Panc1 (cell line): ENCODE measurements at regions not wholly inside any gene's neighbourhood (a gene's known extent, or its start where the extent isn't known, plus 50 kb on each side); places are given as distances from the start of the nearest gene placed in this dataset.

Source experiments
- ATAC-seq: fragments of 200-7000 bp; cut with Tn5 transposase; 2 replicates; pipeline ENCODE4 v1.9.1; 2020; ENCODE audit warnings: mild to moderate bottlenecking, moderate library complexity
- BruUV-seq: library from RNA; stranded (reverse); fragments of 400-500 nt; replicated peaks from 2 replicates; lab custom pipeline; 2021; lab: Mats Ljungman, UMichigan
- CTCF ChIA-PET: fragments of 300-600 bp; sonication (Branson Sonifier 250); formaldehyde crosslinking; loops from one replicate; lab custom pipeline; 2022; ENCODE audit warnings: antibody characterized with exemption; lab: Charles Lee
- POLR2A ChIA-PET: fragments of 300-600 bp; sonication (Branson Sonifier 250); formaldehyde crosslinking; loops from one replicate; lab custom pipeline; 2022; ENCODE audit warnings: antibody characterized with exemption; lab: Charles Lee
- DNase-seq: peaks from one replicate; pipeline ENCODE4 v3.0.0-alpha.2; 2010; ENCODE audit warnings: low read depth, low spot score
- H3K27ac ChIP-seq: 2 replicates; pipeline ENCODE4 v1.5.1; 2011; ENCODE audit warnings: mild to moderate bottlenecking, low read length, inconsistent platforms
- H3K27me3 ChIP-seq: fragments of 200-500 bp; sonication (Bioruptor generic); 2 replicates; pipeline ENCODE4 v1.6.0; 2014; ENCODE audit warnings: low read length, inconsistent platforms; ENCODE audit not compliant: control insufficient read depth, insufficient read depth
- H3K36me3 ChIP-seq: fragments of 200-500 bp; sonication (Bioruptor generic); 2 replicates; pipeline ENCODE4 v1.5.1; 2014; ENCODE audit warnings: inconsistent platforms, mild to moderate bottlenecking, low read length, moderate library complexity; ENCODE audit not compliant: control insufficient read depth, insufficient read depth
- H3K4me1 ChIP-seq: 2 replicates; pipeline ENCODE4 v1.5.1; 2011; ENCODE audit warnings: inconsistent platforms, mild to moderate bottlenecking, low read length, moderate library complexity; ENCODE audit not compliant: control insufficient read depth, insufficient read depth
- H3K4me3 ChIP-seq, 2 experiments: 2 replicates each; pipeline ENCODE4 v1.5.1; 2011 to 2012; ENCODE audit warnings: low read depth in 2 of 2, low read length in 2 of 2, mild to moderate bottlenecking in 2 of 2, inconsistent platforms in 1 of 2, moderate library complexity in 1 of 2
- H3K9me3 ChIP-seq: fragments of 200-500 bp; sonication (Bioruptor generic); 2 replicates; pipeline ENCODE4 v1.5.1; 2014; ENCODE audit warnings: low read depth, mild to moderate bottlenecking, inconsistent platforms, low read length, moderate library complexity; ENCODE audit not compliant: control insufficient read depth, insufficient read depth
- POLR2AphosphoS5 ChIP-seq: IDR thresholded peaks from 2 replicates; pipeline ENCODE4 v1.6.1; 2012; ENCODE audit warnings: mild to moderate bottlenecking, low read depth, low read length, moderate library complexity
- SIN3A ChIP-seq: IDR thresholded peaks from 2 replicates; pipeline ENCODE4 v1.6.1; 2012; ENCODE audit warnings: low read depth, mild to moderate bottlenecking, low read length, moderate library complexity, borderline replicate concordance; ENCODE audit not compliant: insufficient read depth
- TCF7L2 ChIP-seq: IDR thresholded peaks from 2 replicates; pipeline ENCODE4 v1.6.1; 2011; ENCODE audit warnings: mild to moderate bottlenecking, low read depth, low read length, inconsistent platforms
- in situ Hi-C: cut with HindIII; loops from 2 replicates; pipeline ENCODE4 v1.10.0; 2016; ENCODE audit warnings: low sequenced_read_pairs, low pct_unique_long_range_greater_than_20kb
- intact Hi-C: fragments of 100-400 bp; cut with micrococcal nuclease; formaldehyde crosslinking; loops from one replicate; pipeline ENCODE4 v1.10.0; 2022; ENCODE audit not compliant: unreplicated experiment
- TF ChIP-seq, protein P1 (sequence below): fragments of 450-650 bp; IDR thresholded peaks from 2 replicates; pipeline ENCODE4 v1.5.1; 2017; ENCODE audit warnings: mild to moderate bottlenecking
- TF ChIP-seq, protein P2 (sequence below), 2 experiments: IDR thresholded peaks; 2 replicates each; pipeline ENCODE4 v1.6.1; 2011 to 2012; ENCODE audit warnings: low read depth in 2 of 2, control low read depth in 1 of 2, low read length in 1 of 2, mild to moderate bottlenecking in 1 of 2, moderate library complexity in 1 of 2; ENCODE audit not compliant: insufficient read depth in 1 of 2

DNA sequence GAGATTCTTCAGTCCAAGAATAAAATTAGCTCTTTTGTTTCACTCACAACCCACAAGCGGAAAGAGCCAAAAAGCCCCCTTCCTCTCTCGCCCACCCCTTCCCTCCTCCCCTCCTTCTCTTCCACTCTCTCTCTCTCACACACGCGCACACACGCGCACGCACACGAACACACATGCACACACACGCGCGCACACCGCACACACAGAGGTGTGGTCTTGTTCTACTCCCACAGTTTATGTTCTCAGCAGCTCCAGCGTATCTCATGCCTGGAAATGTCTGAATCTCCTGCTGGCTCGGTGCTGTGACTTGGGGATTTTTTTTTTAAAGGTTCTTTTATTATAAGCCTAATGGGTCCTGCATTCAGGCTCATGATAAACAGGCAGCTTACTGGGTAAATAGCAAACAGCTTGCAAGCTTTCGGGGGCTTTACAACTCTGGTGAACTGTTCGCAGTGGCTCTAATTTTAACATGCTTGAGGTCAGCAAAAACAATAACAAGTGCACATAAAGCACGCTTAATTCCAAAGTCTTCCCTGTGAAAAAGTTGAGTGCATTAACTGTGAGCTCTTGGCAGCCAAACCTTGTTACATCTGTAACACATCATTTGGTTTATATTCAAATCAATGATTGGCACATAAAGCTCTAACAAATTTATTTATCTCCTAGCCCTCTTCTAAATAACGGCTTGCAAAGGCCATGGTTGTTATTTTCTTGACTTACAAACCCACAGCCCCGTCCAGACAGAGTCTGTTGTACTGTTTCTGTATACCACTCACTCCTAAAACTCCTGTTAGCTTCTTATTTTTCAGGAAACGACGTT lies 424.1 kb upstream of the MGMT start:
- DNase-seq, result no peak
- in situ Hi-C loops (no loop called here), intact Hi-C loops (no loop called here)
- H3K4me3 ChIP-seq, result no peak overlapping the region
- peaks cover 8% of the 10 kb centered on the region; the same call in 1 of the 2 replicates for H3K27me3 ChIP-seq
- CTCF ChIA-PET, result no interaction called here
- TF ChIP-seq, protein P1, sequence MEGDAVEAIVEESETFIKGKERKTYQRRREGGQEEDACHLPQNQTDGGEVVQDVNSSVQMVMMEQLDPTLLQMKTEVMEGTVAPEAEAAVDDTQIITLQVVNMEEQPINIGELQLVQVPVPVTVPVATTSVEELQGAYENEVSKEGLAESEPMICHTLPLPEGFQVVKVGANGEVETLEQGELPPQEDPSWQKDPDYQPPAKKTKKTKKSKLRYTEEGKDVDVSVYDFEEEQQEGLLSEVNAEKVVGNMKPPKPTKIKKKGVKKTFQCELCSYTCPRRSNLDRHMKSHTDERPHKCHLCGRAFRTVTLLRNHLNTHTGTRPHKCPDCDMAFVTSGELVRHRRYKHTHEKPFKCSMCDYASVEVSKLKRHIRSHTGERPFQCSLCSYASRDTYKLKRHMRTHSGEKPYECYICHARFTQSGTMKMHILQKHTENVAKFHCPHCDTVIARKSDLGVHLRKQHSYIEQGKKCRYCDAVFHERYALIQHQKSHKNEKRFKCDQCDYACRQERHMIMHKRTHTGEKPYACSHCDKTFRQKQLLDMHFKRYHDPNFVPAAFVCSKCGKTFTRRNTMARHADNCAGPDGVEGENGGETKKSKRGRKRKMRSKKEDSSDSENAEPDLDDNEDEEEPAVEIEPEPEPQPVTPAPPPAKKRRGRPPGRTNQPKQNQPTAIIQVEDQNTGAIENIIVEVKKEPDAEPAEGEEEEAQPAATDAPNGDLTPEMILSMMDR, result no peak
- TF ChIP-seq, protein P2, sequence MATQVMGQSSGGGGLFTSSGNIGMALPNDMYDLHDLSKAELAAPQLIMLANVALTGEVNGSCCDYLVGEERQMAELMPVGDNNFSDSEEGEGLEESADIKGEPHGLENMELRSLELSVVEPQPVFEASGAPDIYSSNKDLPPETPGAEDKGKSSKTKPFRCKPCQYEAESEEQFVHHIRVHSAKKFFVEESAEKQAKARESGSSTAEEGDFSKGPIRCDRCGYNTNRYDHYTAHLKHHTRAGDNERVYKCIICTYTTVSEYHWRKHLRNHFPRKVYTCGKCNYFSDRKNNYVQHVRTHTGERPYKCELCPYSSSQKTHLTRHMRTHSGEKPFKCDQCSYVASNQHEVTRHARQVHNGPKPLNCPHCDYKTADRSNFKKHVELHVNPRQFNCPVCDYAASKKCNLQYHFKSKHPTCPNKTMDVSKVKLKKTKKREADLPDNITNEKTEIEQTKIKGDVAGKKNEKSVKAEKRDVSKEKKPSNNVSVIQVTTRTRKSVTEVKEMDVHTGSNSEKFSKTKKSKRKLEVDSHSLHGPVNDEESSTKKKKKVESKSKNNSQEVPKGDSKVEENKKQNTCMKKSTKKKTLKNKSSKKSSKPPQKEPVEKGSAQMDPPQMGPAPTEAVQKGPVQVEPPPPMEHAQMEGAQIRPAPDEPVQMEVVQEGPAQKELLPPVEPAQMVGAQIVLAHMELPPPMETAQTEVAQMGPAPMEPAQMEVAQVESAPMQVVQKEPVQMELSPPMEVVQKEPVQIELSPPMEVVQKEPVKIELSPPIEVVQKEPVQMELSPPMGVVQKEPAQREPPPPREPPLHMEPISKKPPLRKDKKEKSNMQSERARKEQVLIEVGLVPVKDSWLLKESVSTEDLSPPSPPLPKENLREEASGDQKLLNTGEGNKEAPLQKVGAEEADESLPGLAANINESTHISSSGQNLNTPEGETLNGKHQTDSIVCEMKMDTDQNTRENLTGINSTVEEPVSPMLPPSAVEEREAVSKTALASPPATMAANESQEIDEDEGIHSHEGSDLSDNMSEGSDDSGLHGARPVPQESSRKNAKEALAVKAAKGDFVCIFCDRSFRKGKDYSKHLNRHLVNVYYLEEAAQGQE (IDR thresholded peaks at IDR 0.05; ENCODE audit: insufficient read depth in 1 of 2, low read depth in 2 of 2, low read length in 1 of 2), result no peak
- TF ChIP-seq POLR2AphosphoS5 (no peak), TCF7L2 (no peak), SIN3A (no peak)
- no peak for ATAC-seq
- H3K4me1 ChIP-seq, result no peaks in the 10 kb centered on the region
- H3K36me3 ChIP-seq, result no peaks in the 10 kb centered on the region
- no peaks in the 10 kb centered on the region for H3K9me3 ChIP-seq
- H3K27ac ChIP-seq, result no peak overlapping the region
- no TSS peak for BruUV-seq
- POLR2A ChIA-PET, result interaction anchor here (0.7 kb wide), 1 partner anchor 250 kb away, joined by 13 read pairs; no protein-coding TSS in a partner anchor

DNA sequence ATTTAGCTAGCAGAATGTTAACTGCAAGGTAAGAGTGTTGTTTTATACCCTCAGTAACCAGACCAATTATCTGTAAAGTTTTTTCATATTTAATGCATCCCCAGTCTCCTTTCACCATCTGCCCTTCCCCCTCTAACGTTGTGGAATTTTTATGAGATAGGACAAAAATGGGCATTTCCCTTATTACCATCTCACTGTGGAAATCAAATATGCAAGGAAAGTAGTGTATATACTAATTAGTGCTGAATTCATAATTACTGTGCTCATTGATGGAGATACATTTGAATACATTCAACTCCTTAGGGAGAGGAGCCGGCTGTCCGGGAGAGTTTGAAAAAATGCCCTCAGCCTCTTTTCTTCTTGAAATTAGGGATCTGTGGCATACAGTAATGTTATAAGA lies 423.4 kb upstream of the MGMT start:
- H3K27ac ChIP-seq, result no peak overlapping the region
- DNase-seq (no peak), ATAC-seq (no peak)
- ChIA-PET CTCF (interaction anchor here (0.5 kb wide), 1 partner anchor 45 kb away, joined by 3 read pairs; no protein-coding TSS in a partner anchor), POLR2A (no interaction called here)
- BruUV-seq, result no TSS peak
- no peaks in the 10 kb centered on the region for H3K4me1 ChIP-seq
- H3K9me3 ChIP-seq, result no peaks in the 10 kb centered on the region
- H3K4me3 ChIP-seq, result no peak overlapping the region
- no peaks in the 10 kb centered on the region for H3K36me3 ChIP-seq
- intact Hi-C loops, result no loop called here
- in situ Hi-C loops, result no loop called here
- peaks cover 8% of the 10 kb centered on the region; the same call in 1 of the 2 replicates for H3K27me3 ChIP-seq
- TF ChIP-seq SIN3A (no peak), TCF7L2 (no peak)
- TF ChIP-seq, protein P1, result no peak
- TF ChIP-seq, protein P2 (IDR thresholded peaks at IDR 0.05; ENCODE audit: insufficient read depth in 1 of 2, low read depth in 2 of 2, low read length in 1 of 2), result no peak
